Parathyroid adenoma (tissue), 2 donors: ENCODE measurements at regions not wholly inside any gene's neighbourhood (a gene's known extent, or its start where the extent isn't known, plus 50 kb on each side); places are given as distances from the start of the nearest gene placed in this dataset.

ENCODE experiments used
- H2AFZ ChIP-seq: fragments of 300-600 bp; sonication (generic); one replicate; pipeline ENCODE4 v1.7.0; 2017; ENCODE audit warnings: antibody characterized with exemption, mild to moderate bottlenecking
- H3K27ac ChIP-seq: fragments of 300-600 bp; sonication (generic); one replicate; pipeline ENCODE4 v1.7.0; 2017
- H3K27me3 ChIP-seq: fragments of 300-600 bp; sonication (generic); one replicate; pipeline ENCODE4 v1.7.0; 2017; ENCODE audit warnings: low read length; ENCODE audit not compliant: control insufficient read depth, insufficient read depth
- H3K36me3 ChIP-seq: fragments of 300-600 bp; sonication (generic); one replicate; pipeline ENCODE4 v1.7.0; 2017; ENCODE audit warnings: low read length; ENCODE audit not compliant: control insufficient read depth, insufficient read depth
- H3K4me1 ChIP-seq: fragments of 300-600 bp; sonication (generic); one replicate; pipeline ENCODE4 v1.7.0; 2017; ENCODE audit warnings: control low read depth
- H3K4me2 ChIP-seq: fragments of 300-600 bp; sonication (generic); one replicate; pipeline ENCODE4 v1.7.0; 2017; ENCODE audit warnings: low read length
- H3K4me3 ChIP-seq: fragments of 300-600 bp; sonication (generic); one replicate; pipeline ENCODE4 v1.7.0; 2017; ENCODE audit warnings: low read depth, low read length
- H3K79me2 ChIP-seq: fragments of 300-600 bp; sonication (generic); one replicate; pipeline ENCODE4 v1.7.0; 2017; ENCODE audit warnings: control low read depth
- H3K9ac ChIP-seq: fragments of 300-600 bp; sonication (generic); one replicate; pipeline ENCODE4 v1.7.0; 2017; ENCODE audit warnings: mild to moderate bottlenecking
- H3K9me3 ChIP-seq: fragments of 300-600 bp; sonication (generic); one replicate; pipeline ENCODE4 v1.7.0; 2017; ENCODE audit warnings: low read length; ENCODE audit not compliant: control insufficient read depth
- CTCF ChIP-seq: fragments of 300-600 bp; sonication (generic); IDR thresholded peaks from one replicate; pipeline ENCODE4 v1.7.0; 2017; ENCODE audit warnings: antibody characterized with exemption, mild to moderate bottlenecking
- donor health status: primary hyperparathyroidism.

- no peaks in the 10 kb centered on the region for H3K27me3 ChIP-seq
- no peak for TF ChIP-seq CTCF
- no peak overlapping the region for H3K4me3 ChIP-seq
- H3K4me1 ChIP-seq, result no peaks in the 10 kb centered on the region
- H3K36me3 ChIP-seq, result no peaks in the 10 kb centered on the region
- H3K79me2 ChIP-seq, result no peaks in the 10 kb centered on the region
- H3K9ac ChIP-seq, result no peak overlapping the region
- H3K4me2 ChIP-seq, result no peak overlapping the region
- H3K27ac ChIP-seq, result no peak overlapping the region
- no peaks in the 10 kb centered on the region for H3K9me3 ChIP-seq
- H2AFZ ChIP-seq, result no peak overlapping the region
Observed at GRCh38 chr18:25553631-25554263, 201.8 kb upstream of the ZNF521 start.

- H2AFZ ChIP-seq, result no peak overlapping the region
- no peak for TF ChIP-seq CTCF
- H3K9me3 ChIP-seq, result no peaks in the 10 kb centered on the region
- H3K4me2 ChIP-seq, result no peak overlapping the region
- no peaks in the 10 kb centered on the region for H3K36me3 ChIP-seq
- no peak overlapping the region for H3K27ac ChIP-seq
- no peak overlapping the region for H3K4me3 ChIP-seq
- H3K27me3 ChIP-seq, result no peaks in the 10 kb centered on the region
- H3K9ac ChIP-seq, result no peak overlapping the region
- H3K4me1 ChIP-seq, result no peaks in the 10 kb centered on the region
- no peaks in the 10 kb centered on the region for H3K79me2 ChIP-seq
Observed at GRCh38 chr18:25544546-25545287, 192.8 kb upstream of the ZNF521 start.

GRCh38 chr18:25538175-25538922 lies 186.4 kb upstream of the ZNF521 start:
- no peak overlapping the region for H3K4me3 ChIP-seq
- no peak overlapping the region for H3K4me2 ChIP-seq
- no peaks in the 10 kb centered on the region for H3K36me3 ChIP-seq
- no peaks in the 10 kb centered on the region for H3K79me2 ChIP-seq
- H3K9me3 ChIP-seq, result no peaks in the 10 kb centered on the region
- no peak for TF ChIP-seq CTCF
- H3K4me1 ChIP-seq, result no peaks in the 10 kb centered on the region
- H3K27ac ChIP-seq, result no peak overlapping the region
- H2AFZ ChIP-seq, result no peak overlapping the region
- H3K9ac ChIP-seq, result no peak overlapping the region
- H3K27me3 ChIP-seq, result no peaks in the 10 kb centered on the region

GRCh38 chr18:25535495-25535894 lies 183.5 kb upstream of the ZNF521 start:
- Histone ChIP-seq H3K9me3 (no peaks in the 10 kb centered on the region), H3K36me3 (no peaks in the 10 kb centered on the region), H3K27ac (no peak overlapping the region), H3K4me2 (no peak overlapping the region), H2AFZ (no peak overlapping the region), H3K9ac (no peak overlapping the region), H3K4me1 (no peaks in the 10 kb centered on the region), H3K79me2 (no peaks in the 10 kb centered on the region), H3K4me3 (no peak overlapping the region), H3K27me3 (no peaks in the 10 kb centered on the region)
- TF ChIP-seq CTCF, result no peak
